ENCODE measurements at regions not wholly inside any gene's neighbourhood (a gene's known extent, or its start where the extent isn't known, plus 50 kb on each side); places are given as distances from the start of the nearest gene placed in this dataset.

- TF ChIP-seq, protein P1, sequence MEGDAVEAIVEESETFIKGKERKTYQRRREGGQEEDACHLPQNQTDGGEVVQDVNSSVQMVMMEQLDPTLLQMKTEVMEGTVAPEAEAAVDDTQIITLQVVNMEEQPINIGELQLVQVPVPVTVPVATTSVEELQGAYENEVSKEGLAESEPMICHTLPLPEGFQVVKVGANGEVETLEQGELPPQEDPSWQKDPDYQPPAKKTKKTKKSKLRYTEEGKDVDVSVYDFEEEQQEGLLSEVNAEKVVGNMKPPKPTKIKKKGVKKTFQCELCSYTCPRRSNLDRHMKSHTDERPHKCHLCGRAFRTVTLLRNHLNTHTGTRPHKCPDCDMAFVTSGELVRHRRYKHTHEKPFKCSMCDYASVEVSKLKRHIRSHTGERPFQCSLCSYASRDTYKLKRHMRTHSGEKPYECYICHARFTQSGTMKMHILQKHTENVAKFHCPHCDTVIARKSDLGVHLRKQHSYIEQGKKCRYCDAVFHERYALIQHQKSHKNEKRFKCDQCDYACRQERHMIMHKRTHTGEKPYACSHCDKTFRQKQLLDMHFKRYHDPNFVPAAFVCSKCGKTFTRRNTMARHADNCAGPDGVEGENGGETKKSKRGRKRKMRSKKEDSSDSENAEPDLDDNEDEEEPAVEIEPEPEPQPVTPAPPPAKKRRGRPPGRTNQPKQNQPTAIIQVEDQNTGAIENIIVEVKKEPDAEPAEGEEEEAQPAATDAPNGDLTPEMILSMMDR (IDR thresholded peaks at IDR 0.05), result no peak
- TF ChIP-seq POLR2A (IDR thresholded peaks at IDR 0.05), result no peak
Measured at GRCh38 chr2:123732563-123732962, 292.5 kb upstream of the CNTNAP5 start.
